Astrocyte (in vitro differentiated cells and primary cell): ENCODE measurements at regions not wholly inside any gene's neighbourhood (a gene's known extent, or its start where the extent isn't known, plus 50 kb on each side); places are given as distances from the start of the nearest gene placed in this dataset.

Source experiments
- EZH2 ChIP-seq: IDR thresholded peaks from 2 replicates; pipeline ENCODE4 v1.6.1; 2012; ENCODE audit warnings: mild to moderate bottlenecking, low read length, inconsistent platforms; ENCODE audit not compliant: insufficient read depth
- TF ChIP-seq, protein P1 (sequence below): IDR thresholded peaks from 2 replicates; pipeline ENCODE4 v1.5.1; 2011; ENCODE audit warnings: low read depth, mild to moderate bottlenecking, inconsistent platforms, low read length, moderate library complexity; ENCODE audit not compliant: insufficient read depth

GRCh38 chr15:81766829-81767475 lies 278.9 kb downstream of the MEX3B start:
- TF ChIP-seq, protein P1, sequence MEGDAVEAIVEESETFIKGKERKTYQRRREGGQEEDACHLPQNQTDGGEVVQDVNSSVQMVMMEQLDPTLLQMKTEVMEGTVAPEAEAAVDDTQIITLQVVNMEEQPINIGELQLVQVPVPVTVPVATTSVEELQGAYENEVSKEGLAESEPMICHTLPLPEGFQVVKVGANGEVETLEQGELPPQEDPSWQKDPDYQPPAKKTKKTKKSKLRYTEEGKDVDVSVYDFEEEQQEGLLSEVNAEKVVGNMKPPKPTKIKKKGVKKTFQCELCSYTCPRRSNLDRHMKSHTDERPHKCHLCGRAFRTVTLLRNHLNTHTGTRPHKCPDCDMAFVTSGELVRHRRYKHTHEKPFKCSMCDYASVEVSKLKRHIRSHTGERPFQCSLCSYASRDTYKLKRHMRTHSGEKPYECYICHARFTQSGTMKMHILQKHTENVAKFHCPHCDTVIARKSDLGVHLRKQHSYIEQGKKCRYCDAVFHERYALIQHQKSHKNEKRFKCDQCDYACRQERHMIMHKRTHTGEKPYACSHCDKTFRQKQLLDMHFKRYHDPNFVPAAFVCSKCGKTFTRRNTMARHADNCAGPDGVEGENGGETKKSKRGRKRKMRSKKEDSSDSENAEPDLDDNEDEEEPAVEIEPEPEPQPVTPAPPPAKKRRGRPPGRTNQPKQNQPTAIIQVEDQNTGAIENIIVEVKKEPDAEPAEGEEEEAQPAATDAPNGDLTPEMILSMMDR: no peak
- no peak for TF ChIP-seq EZH2
